ENCODE measurements at regions not wholly inside any gene's neighbourhood (a gene's known extent, or its start where the extent isn't known, plus 50 kb on each side); places are given as distances from the start of the nearest gene placed in this dataset.

DNA sequence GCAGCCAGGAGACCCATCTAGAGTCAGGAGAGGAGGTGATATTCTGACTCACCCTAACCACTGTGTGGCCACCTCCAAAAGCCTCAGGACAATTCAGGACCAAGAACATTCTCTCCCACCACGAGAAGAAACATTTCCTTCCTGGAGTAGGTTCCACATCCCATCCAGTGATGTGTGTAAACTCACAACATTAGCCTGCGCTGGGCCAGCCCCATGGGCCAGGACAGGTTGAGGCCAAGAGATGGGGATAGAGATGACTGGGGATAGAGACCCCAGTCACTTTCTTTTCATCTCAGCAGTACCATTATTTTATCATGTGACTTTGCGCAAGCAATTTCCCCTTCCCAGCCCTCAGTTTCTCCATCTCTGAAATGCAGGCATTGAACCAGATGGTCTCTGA is 126.6 kb upstream of the PTPRT start:
- DNase-seq (ENCODE audit: low read depth in 4 of 4, low spot score in 1 of 4), result no peak

DNA sequence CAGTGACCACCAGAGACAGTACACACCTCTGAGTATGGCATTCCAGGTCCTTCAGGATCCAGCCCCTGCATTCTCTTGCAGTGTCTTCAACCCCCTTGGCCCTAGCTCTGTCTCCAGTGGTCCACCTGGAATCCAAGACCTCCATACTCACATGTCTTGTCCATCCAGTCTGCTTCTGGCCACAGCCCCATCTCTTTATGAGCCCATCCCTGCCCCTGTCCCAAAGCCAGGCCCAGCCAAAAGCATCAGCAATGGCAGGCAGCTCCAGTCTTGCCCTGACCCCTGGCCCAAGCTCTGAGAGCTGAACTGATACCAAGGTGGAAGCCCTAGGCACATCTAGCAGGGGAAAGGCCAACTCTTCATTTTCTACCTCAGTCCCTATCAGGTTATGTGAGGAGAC is 119.6 kb upstream of the PTPRT start:
- no peak for DNase-seq (ENCODE audit: low read depth in 4 of 4, low spot score in 1 of 4)

DNA sequence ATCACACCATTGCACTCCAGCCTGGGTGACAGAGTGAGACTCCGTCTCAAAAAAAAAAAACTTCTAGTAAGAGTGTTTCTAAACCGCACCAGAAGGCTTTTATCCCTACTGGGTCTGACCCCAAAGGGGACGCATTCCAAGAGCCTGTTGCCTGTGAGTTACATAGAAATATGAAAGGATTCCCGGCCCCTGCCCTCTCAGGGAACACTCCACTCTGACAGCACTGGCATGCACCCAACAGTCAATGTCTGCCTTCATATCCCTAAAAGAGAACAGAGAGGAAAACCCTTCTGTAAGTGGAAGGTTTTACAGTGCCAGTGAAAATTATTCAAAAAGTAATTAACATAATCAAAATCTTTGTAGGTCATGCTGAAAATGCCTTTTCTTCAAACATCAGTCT is 117.1 kb upstream of the PTPRT start:
- DNase-seq (ENCODE audit: low read depth in 4 of 4, low spot score in 1 of 4), result no peak

DNA sequence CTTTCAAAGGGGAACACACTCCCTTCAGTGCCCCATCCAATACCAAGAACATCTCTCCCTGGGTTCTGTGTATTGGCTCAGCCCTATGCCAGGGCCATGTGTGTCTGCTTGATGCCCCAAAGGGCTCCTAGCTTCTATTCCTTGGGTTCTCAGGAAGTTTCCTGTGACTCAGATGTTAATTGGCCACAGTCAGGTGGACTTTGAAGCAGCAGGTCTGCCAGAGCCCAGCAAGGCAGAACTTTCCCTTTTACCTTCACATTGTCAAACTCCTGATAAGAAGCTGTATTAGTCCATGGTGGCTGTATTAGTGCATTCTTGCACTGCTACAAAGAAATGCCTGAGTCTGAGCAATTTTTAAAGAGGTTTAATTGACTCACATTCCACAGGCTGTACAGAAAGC is 116.0 kb upstream of the PTPRT start:
- no peak for DNase-seq (ENCODE audit: low read depth in 4 of 4, low spot score in 1 of 4)

DNA sequence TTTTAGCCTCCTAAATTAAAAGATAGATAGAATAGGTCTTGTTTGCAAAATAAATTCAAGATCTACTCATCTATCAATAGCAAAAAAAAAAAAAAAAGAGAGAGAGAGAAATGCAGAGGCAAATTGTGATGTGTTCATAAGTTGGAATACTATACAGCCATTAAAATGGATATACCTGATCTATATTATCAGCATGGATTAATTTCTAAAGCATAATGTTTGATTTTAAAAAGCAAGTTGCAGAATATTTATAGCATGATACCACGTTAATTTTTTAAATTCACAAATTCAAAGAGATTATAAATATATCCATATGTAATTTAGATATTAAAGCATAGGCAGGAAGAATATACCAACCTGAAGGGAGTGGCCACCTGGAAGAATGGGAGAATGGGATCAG is 114.9 kb upstream of the PTPRT start:
- no peak for DNase-seq (ENCODE audit: low read depth in 4 of 4, low spot score in 1 of 4)

DNA sequence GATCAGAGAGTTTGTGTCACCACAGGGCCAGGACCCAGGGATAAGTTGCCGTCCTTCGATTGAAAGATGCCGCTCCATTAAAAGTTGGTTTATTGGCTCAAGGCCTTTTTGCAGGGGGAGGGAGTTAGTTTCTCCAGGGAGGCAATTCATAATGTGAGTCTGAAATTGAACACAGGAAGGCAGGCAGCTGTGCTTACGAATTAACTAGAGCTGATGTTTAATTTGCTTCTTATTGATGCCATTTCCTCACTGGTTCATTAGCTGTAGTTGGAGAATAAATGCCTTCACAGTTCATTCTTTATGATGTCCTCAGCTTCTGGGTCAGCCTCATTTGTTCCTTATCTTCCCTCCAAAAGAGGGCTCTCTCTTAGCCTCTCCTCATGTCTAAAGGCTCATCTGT is 113.2 kb upstream of the PTPRT start:
- DNase-seq (ENCODE audit: low read depth in 4 of 4, low spot score in 1 of 4), result no peak

DNA sequence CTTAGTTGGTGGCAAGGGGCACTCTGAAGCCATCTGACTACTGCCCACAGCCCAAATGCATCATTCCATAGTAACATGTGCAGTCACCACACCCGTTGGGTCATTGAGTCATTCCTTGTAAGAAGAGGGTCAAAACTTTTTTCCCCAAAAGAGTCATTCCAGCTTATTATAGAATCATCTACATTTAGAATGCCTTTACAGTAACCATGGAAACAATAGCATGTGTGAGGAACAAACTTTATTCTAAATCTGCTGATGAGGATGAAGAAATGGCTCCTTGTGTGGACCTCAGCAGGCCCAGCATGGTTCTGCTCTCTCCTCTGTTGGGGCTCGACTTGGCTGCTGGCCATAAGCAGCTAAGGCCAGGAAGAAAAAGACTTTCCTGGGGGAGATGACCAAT is 111.2 kb upstream of the PTPRT start:
- no peak for DNase-seq (ENCODE audit: low read depth in 4 of 4, low spot score in 1 of 4)

DNA sequence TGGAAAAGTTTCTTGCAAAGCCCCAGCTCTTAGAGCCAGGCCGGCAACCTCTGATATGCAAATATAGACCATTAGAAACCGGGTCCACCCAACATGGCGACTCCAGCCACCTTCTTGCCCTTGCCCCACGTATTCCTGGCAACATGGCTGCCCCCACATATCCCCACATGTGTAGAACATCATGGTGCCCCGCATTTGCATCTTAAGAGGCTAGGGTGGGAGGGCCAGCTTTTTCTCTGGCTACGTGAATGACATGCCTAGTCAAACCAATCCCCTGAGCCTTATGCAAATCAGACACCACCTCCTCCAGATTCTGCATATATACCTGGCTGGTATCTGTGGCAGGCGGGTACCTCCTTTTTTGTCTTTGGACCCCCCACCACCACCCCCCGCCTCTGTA is 106.1 kb upstream of the PTPRT start:
- no peak for DNase-seq (ENCODE audit: low read depth in 4 of 4, low spot score in 1 of 4)

DNA sequence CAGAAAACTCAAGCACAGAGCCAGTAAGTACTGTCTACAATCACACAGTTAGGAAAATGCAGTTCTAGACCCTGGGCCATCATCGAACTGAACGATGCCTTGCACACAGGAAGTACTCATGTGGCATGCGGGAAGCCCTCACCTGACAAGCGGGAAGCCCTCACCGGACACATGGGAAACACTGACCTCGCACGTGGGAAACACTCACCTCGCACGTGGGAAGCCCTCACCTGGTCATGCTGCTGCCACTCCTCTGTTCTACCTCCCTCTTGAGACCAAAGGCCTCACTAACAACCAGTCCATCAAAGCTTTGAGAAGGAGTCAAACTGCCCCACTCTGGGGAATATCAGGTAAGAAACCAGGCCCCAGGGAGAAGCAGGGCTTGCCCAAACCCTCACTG is 105.6 kb upstream of the PTPRT start:
- no peak for DNase-seq (ENCODE audit: low read depth in 4 of 4, low spot score in 1 of 4)

DNA sequence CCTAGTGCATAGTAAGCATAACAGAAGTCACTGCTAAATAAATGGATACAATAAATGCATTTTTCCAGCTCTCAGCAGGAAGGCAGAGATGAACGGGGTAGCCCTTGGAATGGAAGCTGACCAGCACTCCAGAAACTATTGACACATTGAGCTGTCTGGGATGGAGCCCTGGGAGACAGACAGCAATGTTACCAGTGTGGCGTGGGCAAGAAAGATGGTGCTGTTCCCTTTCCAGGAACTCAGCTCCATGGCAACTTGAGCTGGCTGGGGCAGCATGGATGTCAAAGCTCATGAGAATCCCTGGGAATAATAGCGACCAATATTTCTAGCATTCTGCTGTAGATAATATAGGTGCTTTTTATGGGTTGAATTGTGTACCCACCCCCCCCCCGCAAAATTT is 104.3 kb upstream of the PTPRT start:
- no peak for DNase-seq (ENCODE audit: low read depth in 4 of 4, low spot score in 1 of 4)

DNA sequence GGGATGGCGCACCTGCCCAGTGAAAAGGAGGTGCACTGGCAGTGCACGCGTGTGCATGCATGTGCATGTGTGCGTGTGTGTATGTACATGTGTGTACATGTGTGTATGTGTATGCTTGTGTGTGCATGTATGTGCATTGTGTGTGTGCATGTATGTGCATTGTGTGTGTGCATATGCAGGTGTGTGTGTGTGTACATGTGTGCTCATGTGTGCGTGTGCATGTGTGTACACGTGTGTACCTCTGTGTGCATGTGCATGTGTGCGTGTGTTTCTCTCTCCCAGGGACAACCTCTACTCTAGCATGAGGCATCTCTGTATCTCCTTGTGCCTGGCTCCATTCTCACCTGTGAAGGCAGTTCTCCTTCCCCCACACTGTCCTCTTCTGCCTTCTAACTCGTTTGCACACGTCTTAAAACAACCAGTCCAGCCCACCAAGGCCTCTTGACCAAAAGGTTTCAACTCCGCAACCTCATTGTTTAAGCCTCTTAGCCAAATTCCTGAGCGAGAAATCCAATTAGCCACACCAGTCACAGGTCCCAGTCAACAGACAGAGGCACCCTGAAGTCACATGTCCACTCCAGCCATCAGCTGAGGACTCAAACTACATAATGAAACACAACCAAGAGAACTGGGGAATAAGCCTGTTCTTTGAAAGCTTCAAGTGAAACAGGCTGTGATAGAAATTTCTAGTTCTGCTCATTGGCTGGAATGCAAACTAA is 103.5 kb upstream of the PTPRT start:
- no peak for DNase-seq (ENCODE audit: low read depth in 4 of 4, low spot score in 1 of 4)

DNA sequence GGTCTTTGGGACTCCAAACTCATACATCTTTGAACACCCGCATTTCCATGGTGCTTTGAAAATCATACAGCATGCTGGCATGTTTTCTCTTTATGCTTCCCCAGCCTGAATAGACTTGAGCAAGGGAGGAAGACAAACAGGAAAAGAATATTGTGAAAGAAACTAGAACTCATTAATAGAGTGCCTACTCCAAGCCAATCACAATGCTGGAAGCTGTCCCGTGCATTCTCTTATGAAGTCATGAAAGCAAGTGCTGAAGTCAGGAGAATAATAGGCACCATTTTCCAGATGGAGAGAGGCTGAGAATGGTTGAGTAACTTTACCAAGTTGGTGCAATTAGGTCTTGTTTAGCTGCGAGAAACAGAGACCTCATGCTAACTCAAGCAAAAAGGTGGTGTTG is 102.5 kb upstream of the PTPRT start:
- DNase-seq (ENCODE audit: low read depth in 4 of 4, low spot score in 1 of 4), result no peak

DNA sequence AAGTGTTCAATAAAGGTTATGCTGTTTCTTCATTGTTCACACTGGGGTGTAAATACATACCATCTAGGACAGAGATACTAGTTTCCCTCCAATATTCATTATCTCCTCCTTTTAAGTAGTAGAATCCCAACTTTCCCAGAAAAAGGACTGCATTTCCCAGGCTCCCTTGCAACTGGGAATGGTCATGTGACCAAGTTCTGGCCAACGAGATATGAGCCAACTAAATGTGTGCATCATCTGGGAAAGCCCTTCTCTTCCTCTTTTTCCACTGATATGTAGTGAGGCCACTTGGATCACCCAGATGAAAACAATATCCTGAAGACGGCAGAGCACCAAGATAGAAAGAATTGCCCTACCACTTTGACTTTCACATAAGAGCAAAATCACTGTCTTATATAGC is 97.9 kb upstream of the PTPRT start:
- no peak for DNase-seq (ENCODE audit: low read depth in 4 of 4, low spot score in 1 of 4)

DNA sequence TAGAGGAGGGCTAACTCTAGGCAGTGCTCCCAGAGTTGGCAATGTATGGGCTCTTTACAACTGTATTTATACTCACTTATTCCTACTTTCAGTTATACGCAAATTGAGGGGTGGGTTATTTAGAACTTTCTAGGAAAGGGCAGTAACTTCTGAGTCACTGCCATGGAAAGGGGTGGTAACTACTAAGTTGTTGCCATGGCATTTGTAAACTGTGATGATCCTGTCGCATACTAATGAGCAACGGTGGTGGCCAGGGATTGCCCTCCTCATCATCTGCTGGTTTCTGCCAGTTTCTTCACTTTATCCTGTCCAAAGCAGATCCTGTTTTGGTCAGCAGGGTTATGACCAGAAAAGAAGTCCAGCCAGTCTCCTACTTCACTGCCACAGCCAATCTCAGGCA is 95.5 kb upstream of the PTPRT start:
- DNase-seq (ENCODE audit: low read depth in 4 of 4, low spot score in 1 of 4), result no peak

DNA sequence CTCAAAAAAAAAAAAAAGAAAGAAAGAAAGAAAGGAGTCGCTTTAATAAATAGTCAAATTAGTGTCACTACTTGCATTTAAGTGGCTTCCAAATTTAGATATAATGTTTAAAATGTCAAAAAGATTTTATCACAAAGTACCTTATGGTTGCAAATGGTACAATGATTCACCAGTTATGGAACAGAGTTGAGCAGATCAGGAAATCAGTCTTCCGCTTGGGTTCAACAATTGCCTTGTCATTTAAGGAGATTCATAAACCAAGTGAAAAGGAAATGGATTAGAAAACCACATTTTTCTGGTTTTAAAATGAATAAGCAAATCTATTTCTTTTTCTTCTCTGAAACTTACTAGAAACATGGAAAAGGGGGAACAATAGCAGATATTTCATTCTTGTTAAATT is 94.8 kb upstream of the PTPRT start:
- DNase-seq (ENCODE audit: low read depth in 4 of 4, low spot score in 1 of 4), result no peak

DNA sequence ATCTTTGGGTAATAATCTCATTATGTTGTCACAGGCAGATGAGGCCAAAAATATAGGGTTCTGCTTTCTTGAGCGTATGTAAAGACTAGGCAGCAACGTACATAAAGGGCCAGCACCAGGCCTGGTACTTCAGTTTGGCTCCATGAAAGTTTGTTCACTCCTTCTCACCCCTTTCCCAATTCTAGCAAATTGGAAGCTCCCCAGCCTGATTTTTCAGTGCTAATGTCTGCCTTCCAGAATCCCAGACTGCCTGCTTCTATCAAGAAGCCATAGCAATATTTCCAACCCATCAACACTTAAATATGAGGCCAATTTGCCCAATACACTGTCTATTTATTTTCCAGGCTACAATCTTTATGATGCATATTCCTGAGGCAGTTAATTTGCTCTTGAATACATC is 93.4 kb upstream of the PTPRT start:
- DNase-seq (ENCODE audit: low read depth in 4 of 4, low spot score in 1 of 4), result no peak

DNA sequence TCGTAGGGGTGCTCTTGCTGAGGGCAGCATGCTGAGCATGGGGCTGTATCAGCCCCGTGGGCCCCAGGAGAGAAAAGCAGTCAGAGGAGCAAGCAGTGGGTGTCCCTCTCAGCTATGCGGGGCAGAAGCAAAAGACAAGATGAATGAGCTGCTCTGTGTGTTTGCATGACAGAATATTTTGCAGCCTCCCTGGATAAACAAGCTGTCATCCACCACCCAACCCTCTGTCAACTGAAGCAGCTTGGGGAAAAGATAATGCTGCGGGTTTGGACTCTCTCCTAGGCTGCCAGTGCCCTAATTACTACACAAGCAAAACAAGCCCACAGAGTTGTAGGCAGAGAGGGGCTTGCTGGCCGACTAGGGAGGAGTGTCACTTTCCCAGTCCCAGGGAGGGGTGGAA is 82.3 kb upstream of the PTPRT start:
- DNase-seq (ENCODE audit: low read depth in 4 of 4, low spot score in 1 of 4), result no peak

DNA sequence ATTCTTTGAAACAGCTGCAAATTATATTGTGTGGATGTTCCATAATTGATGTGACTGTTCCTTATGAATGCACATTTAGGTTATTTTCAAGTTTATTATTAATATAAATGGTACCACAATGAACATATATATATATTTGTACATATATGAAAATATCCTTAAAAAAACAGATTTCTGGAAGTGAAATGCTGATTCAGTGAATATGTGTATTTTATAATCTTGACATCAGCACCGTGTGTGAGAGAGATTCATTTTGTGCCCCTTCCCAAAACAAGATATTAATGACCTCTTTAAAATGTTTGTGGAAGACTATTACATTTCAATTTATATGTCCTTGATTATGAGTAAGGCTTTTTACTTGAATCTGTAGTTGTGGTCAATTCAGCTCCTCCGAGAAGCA is 75.7 kb upstream of the PTPRT start:
- DNase-seq (ENCODE audit: low read depth in 4 of 4, low spot score in 1 of 4), result no peak

DNA sequence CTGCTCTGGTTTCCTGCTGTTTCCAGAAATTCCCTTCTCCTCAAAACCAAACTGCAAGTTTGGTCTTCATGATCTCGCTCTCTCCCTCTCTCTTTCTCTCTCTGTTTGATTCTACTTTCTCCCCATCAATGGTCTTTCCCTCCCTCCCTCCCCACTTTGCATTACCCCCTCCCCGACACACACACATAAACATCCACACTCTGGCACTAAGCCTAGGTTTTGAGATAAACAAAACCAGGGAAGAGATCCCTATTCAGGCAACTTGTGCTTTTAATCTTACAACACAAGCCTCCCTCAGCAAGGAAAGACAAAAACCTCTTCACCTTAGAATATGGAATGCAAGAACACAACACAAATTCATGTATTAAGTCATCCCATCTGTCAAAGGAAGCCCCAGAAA is 73.5 kb upstream of the PTPRT start:
- no peak for DNase-seq (ENCODE audit: low read depth in 4 of 4, low spot score in 1 of 4)

DNA sequence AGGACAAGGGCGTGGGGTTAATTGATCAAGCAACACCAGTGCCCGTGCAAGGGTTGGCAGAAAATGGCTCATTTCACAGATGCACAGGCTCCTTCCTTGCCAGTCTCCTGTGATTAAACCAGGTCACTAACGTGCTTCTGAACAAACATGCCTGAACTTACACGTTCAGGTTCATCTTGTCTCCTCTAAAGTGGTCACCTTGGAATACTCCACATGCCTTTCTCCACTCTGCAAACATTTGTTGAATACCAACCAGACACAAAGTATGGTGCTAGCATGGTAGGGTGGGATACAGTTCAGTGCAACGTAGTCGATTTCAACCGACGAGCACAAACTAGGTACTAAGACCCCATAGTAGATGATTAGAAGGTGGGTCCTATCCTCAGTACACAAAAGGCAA is 72.6 kb upstream of the PTPRT start:
- no peak for DNase-seq (ENCODE audit: low read depth in 4 of 4, low spot score in 1 of 4)

DNA sequence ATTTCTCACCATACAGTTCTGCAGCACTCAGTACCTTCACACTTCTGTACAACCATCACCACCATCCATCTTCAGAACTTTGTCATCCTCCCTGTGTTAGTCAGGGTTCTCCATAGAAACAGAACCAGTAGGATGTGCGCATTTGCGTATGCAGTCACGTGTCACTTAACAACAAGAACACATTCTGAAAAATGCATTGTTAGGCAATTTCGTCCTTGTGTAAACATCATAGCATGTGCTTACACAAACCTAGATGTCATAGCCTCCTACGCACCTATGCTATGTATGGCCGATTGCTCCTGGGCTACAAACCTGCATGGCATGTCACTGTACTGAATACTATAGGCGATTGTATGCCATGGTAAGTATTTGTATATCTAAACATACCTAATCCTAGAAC is 66.2 kb upstream of the PTPRT start:
- no peak for DNase-seq (ENCODE audit: low read depth in 4 of 4, low spot score in 1 of 4)

DNA sequence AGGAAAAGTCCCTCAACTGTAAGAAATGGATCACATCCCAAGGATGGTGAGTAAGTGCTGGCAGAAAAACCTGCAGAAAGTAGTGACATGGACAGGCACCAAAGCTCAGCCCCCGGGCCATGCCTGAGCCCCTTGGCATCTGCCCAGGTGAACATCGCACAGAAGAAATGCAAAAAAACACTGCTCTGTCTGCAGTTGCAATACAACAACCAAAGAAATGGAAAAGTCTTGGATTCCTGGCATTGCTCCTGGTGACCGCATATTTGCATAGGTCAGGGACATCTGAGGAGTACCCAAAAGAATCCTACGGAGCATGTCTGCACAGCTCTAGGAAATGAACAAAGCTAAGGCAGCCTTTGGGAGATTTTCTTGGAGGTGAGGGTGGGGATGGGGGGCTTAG is 63.1 kb upstream of the PTPRT start:
- no peak for DNase-seq (ENCODE audit: low read depth in 4 of 4, low spot score in 1 of 4)

DNA sequence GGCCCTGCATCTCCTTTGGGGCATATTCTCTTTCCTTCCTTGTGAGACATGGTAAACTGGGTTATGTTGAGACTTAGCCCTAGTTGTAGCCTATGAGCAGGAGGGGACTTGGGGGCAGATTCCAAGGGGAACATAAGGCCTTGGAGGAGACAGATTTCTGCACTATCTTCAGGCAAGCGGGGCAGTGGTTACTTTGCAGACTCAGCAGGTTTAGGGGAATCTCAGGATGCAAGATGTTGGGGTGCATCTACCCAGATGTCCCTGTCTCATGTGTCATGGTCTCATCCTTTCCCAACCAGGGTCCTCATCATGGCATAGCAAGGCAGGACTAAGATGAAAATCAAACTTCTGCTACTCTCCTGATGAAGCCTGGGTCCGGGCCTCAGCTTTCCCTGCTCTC is 58.6 kb upstream of the PTPRT start:
- DNase-seq (ENCODE audit: low read depth in 4 of 4, low spot score in 1 of 4), result no peak

DNA sequence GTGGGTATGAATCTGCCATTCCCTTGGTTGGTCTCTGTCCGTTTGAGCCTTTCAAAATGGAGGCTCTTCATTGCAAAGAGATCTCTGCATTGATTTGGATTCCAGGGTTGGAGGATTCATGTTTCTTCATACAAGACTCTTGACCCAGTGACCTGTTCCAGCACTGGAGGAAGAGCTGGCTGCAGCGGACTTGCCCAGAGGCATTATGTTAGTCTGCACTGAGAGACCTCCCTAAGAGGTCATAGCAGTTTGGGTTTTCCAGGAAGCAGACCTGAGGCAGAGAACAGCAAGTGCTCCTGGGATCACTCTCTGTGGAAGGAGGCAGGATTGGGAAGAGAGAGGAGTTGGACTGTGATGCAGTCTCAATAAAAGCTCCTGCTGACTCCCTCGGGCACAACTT is 57.7 kb upstream of the PTPRT start:
- DNase-seq (ENCODE audit: low read depth in 4 of 4, low spot score in 1 of 4), result no peak

Data from stimulated activated CD4-positive, alpha-beta T cell treated with anti-CD3 and anti-CD28 coated beads, Interleukin-1b, Interleukin-23, amount 100 ng/mL, for 24 hours (primary cell).